HepG2 (cell line): ENCODE measurements at regions not wholly inside any gene's neighbourhood (a gene's known extent, or its start where the extent isn't known, plus 50 kb on each side); places are given as distances from the start of the nearest gene placed in this dataset.

Experiments used
- ATF5 ChIP-seq: sonication (generic); formaldehyde crosslinking; IDR thresholded peaks from 2 replicates; pipeline ENCODE4 v1.4.0; 2020; ENCODE audit warnings: mild to moderate bottlenecking, low read depth, missing genetic modification reagents
- GLI4 ChIP-seq: sonication (generic); formaldehyde crosslinking; IDR thresholded peaks from 2 replicates; pipeline ENCODE4 v1.5.1; 2020; ENCODE audit warnings: missing genetic modification reagents, mild to moderate bottlenecking, moderate library complexity, borderline replicate concordance
- POLR2AphosphoS5 ChIP-seq: IDR thresholded peaks from 2 replicates; pipeline ENCODE4 v1.6.1; 2012; ENCODE audit warnings: low read depth, low read length
- TBX3 ChIP-seq: fragments of 450-650 bp; IDR thresholded peaks from 2 replicates; pipeline ENCODE4 v1.6.1; 2017; ENCODE audit warnings: antibody characterized with exemption, mild to moderate bottlenecking, inconsistent platforms, borderline replicate concordance
- ZNF101 ChIP-seq: sonication (generic); formaldehyde crosslinking; IDR thresholded peaks from 2 replicates; pipeline ENCODE4 v1.4.0; 2020; ENCODE audit warnings: mild to moderate bottlenecking, low read depth, missing genetic modification reagents, borderline replicate concordance
- ZNF382 ChIP-seq: sonication (generic); formaldehyde crosslinking; IDR thresholded peaks from 2 replicates; pipeline ENCODE4 v1.5.0; 2020; ENCODE audit warnings: missing genetic modification reagents, mild to moderate bottlenecking, borderline replicate concordance
- ZNF552 ChIP-seq: sonication (generic); formaldehyde crosslinking; IDR thresholded peaks from 2 replicates; pipeline ENCODE4 v1.9.0; 2022; ENCODE audit warnings: missing genetic modification reagents, mild to moderate bottlenecking, borderline replicate concordance
- ZNF597 ChIP-seq: sonication (generic); formaldehyde crosslinking; IDR thresholded peaks from 2 replicates; pipeline ENCODE4 v1.5.0; 2020; ENCODE audit warnings: missing genetic modification reagents

- no peak for TF ChIP-seq ATF5 (CRISPR knock-in tag)
- no peak for TF ChIP-seq ZNF597 (CRISPR knock-in tag)
- no peak for TF ChIP-seq ZNF382 (CRISPR knock-in tag)
- TF ChIP-seq POLR2AphosphoS5 = no peak
- TF ChIP-seq ZNF552 (CRISPR knock-in tag) = no peak
- TF ChIP-seq ZNF101 (CRISPR knock-in tag) = no peak
- TF ChIP-seq TBX3 = no peak
- TF ChIP-seq GLI4 (CRISPR knock-in tag) = no peak
These were observed 621.7 kb downstream of the DNAH5 start for GRCh38 chr5:13322769-13323168.
